ENCODE measurements at regions not wholly inside any gene's neighbourhood (a gene's known extent, or its start where the extent isn't known, plus 50 kb on each side); places are given as distances from the start of the nearest gene placed in this dataset.

GRCh38 chr3:178060407-178060806 lies 475.8 kb upstream of the KCNMB2 start:
- H3K79me2 ChIP-seq = no peaks in the 10 kb centered on the region
- no peak overlapping the region for H3K4me3 ChIP-seq (ENCODE audit: low read depth, low read length)
- peaks cover 29% of the 10 kb centered on the region for H3K4me1 ChIP-seq
- no peak overlapping the region for H3K27ac ChIP-seq
- H3K9me3 ChIP-seq (ENCODE audit: control insufficient read depth, low read length) = no peaks in the 10 kb centered on the region
- no peaks in the 10 kb centered on the region for H3K27me3 ChIP-seq (ENCODE audit: control insufficient read depth, insufficient read depth, low read length)
- H3K36me3 ChIP-seq (ENCODE audit: control insufficient read depth, insufficient read depth, low read length) = no peaks in the 10 kb centered on the region
- TF ChIP-seq, protein P1, sequence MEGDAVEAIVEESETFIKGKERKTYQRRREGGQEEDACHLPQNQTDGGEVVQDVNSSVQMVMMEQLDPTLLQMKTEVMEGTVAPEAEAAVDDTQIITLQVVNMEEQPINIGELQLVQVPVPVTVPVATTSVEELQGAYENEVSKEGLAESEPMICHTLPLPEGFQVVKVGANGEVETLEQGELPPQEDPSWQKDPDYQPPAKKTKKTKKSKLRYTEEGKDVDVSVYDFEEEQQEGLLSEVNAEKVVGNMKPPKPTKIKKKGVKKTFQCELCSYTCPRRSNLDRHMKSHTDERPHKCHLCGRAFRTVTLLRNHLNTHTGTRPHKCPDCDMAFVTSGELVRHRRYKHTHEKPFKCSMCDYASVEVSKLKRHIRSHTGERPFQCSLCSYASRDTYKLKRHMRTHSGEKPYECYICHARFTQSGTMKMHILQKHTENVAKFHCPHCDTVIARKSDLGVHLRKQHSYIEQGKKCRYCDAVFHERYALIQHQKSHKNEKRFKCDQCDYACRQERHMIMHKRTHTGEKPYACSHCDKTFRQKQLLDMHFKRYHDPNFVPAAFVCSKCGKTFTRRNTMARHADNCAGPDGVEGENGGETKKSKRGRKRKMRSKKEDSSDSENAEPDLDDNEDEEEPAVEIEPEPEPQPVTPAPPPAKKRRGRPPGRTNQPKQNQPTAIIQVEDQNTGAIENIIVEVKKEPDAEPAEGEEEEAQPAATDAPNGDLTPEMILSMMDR (IDR thresholded peaks at IDR 0.05) = no peak
- peak overlapping the region; percentile 51 for H2AFZ ChIP-seq
- no peak overlapping the region for H3K9ac ChIP-seq
- no peak overlapping the region for H3K4me2 ChIP-seq (ENCODE audit: low read length)

GRCh38 chr3:178062126-178062525 lies 474.1 kb upstream of the KCNMB2 start:
- Histone ChIP-seq H3K4me1 (peaks cover 34% of the 10 kb centered on the region), H3K27me3 (ENCODE audit: control insufficient read depth, insufficient read depth, low read length) (no peaks in the 10 kb centered on the region), H3K4me3 (ENCODE audit: low read depth, low read length) (no peak overlapping the region), H3K36me3 (ENCODE audit: control insufficient read depth, insufficient read depth, low read length) (no peaks in the 10 kb centered on the region), H2AFZ (peak overlapping the region; percentile 8), H3K9me3 (ENCODE audit: control insufficient read depth, low read length) (no peaks in the 10 kb centered on the region), H3K79me2 (no peaks in the 10 kb centered on the region), H3K9ac (no peak overlapping the region), H3K27ac (no peak overlapping the region), H3K4me2 (ENCODE audit: low read length) (no peak overlapping the region)
- TF ChIP-seq, protein P1 (IDR thresholded peaks at IDR 0.05) = no peak

GRCh38 chr3:178063461-178063860 lies 472.8 kb upstream of the KCNMB2 start:
- Histone ChIP-seq H3K9me3 (ENCODE audit: control insufficient read depth, low read length) (no peaks in the 10 kb centered on the region), H3K4me3 (ENCODE audit: low read depth, low read length) (no peak overlapping the region), H3K36me3 (ENCODE audit: control insufficient read depth, insufficient read depth, low read length) (no peaks in the 10 kb centered on the region), H2AFZ (peak overlapping the region; percentile 13), H3K4me1 (peaks cover 28% of the 10 kb centered on the region), H3K9ac (no peak overlapping the region), H3K4me2 (ENCODE audit: low read length) (no peak overlapping the region), H3K27ac (no peak overlapping the region), H3K27me3 (ENCODE audit: control insufficient read depth, insufficient read depth, low read length) (no peaks in the 10 kb centered on the region), H3K79me2 (no peaks in the 10 kb centered on the region)
- TF ChIP-seq, protein P1 (IDR thresholded peaks at IDR 0.05) = no peak

DNA sequence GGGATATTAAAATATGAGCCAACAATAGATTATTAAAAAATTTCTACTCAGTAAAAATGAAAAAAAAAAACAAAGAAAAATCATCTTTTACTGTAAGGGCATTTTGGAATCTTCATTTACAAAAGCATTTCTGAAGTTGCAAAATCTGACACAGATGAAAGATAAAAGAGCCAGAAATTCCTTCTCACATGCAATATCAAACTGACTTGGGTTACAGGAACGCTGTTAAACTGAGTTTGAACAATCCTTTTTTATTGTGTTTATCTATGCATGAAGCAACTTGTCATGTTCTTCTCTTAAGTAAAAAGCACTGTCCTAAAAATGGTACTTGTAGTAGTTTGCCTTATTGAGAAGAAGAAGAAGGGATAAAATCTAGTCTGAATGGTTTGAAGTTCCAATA lies 468.5 kb upstream of the KCNMB2 start:
- TF ChIP-seq, protein P1 (IDR thresholded peaks at IDR 0.05) = no peak
- Histone ChIP-seq H2AFZ (peak overlapping the region; percentile 23), H3K27me3 (ENCODE audit: control insufficient read depth, insufficient read depth, low read length) (no peaks in the 10 kb centered on the region), H3K36me3 (ENCODE audit: control insufficient read depth, insufficient read depth, low read length) (no peaks in the 10 kb centered on the region), H3K9me3 (ENCODE audit: control insufficient read depth, low read length) (no peaks in the 10 kb centered on the region), H3K4me1 (peaks cover 19% of the 10 kb centered on the region), H3K9ac (no peak overlapping the region), H3K79me2 (no peaks in the 10 kb centered on the region), H3K4me2 (ENCODE audit: low read length) (no peak overlapping the region), H3K4me3 (ENCODE audit: low read depth, low read length) (no peak overlapping the region), H3K27ac (peak overlapping the region; percentile 17)
